ENCODE measurements at regions not wholly inside any gene's neighbourhood (a gene's known extent, or its start where the extent isn't known, plus 50 kb on each side); places are given as distances from the start of the nearest gene placed in this dataset.

GRCh38 chr17:77724876-77725615, 233.5 kb upstream of the TNRC6C start (continued):
- TF ChIP-seq MGA (IDR thresholded peaks at IDR 0.05) (peak; percentile 65), MTA2 (IDR thresholded peaks at IDR 0.05; ENCODE audit: low read depth) (no peak), MAX (CRISPR knock-in tag; IDR thresholded peaks at IDR 0.05) (peak; percentile 75), PRPF4 (IDR thresholded peaks at IDR 0.05; ENCODE audit: insufficient read depth, low read depth, low read length, poor library complexity, severe bottlenecking) (no peak), ZSCAN29 (IDR thresholded peaks at IDR 0.05) (no peak), E2F6 (IDR thresholded peaks at IDR 0.05; ENCODE audit: borderline replicate concordance in 1 of 2, extremely low read depth in 1 of 2, insufficient read depth in 1 of 2, insufficient read length in 1 of 2, low read depth in 1 of 2, low read length in 1 of 2, poor library complexity in 1 of 2, severe bottlenecking in 1 of 2) (peak in 1 of 2 experiments; percentile 78), SPI1 (IDR thresholded peaks at IDR 0.05; ENCODE audit: borderline replicate concordance, low read depth, low read length) (no peak)
